ENCODE measurements at regions not wholly inside any gene's neighbourhood (a gene's known extent, or its start where the extent isn't known, plus 50 kb on each side); places are given as distances from the start of the nearest gene placed in this dataset.

DNA sequence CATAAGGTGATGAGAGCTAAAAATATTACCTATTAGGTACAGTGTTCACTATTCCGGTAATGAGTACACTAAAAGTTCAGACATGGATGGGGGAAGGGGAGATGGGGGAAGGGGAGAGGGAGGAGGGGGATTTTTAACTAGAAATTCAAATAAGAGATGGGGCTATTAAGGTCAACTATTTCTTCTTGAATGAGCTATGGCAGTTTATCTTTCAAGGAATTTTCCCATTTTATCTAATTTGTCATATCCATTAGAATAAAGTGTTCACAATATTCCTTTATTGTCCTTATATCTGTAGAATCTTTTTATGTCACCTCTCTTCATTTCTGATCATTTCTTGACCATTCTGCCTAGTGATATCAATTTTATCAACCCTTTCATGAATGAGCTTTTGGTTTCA, 362.4 kb downstream of the SUCLA2 start:
- no peak for TF ChIP-seq GATA2 (IDR thresholded peaks at IDR 0.05; ENCODE audit: low read depth, low read length)
- no peak for TF ChIP-seq GATA3 (IDR thresholded peaks at IDR 0.05; ENCODE audit: low read depth, low read length)
